GM12878 (cell line): ENCODE measurements at regions not wholly inside any gene's neighbourhood (a gene's known extent, or its start where the extent isn't known, plus 50 kb on each side); places are given as distances from the start of the nearest gene placed in this dataset.

ENCODE experiments used
- ATAC-seq: fragments of 200-7000 bp; cut with Tn5 transposase; 3 replicates; pipeline ENCODE4 v1.9.1; 2020; ENCODE audit warnings: mild to moderate bottlenecking, moderate library complexity
- BruUV-seq: library from RNA; stranded (reverse); fragments of 400-500 nt; replicated peaks from 2 replicates; lab custom pipeline; 2021; lab: Mats Ljungman, UMichigan
- CTCF ChIA-PET: fragments of 300-600 bp; sonication (Branson Sonifier 250); formaldehyde crosslinking; extraction: SDS; loops from one replicate; lab custom pipeline; 2021; ENCODE audit warnings: inconsistent platforms; lab: Yijun Ruan, JAX
- POLR2A ChIA-PET: fragments of 350-600 bp; formaldehyde crosslinking; extraction: SDS; loops from one replicate; lab custom pipeline; 2021; ENCODE audit warnings: inconsistent platforms; lab: Charles Lee
- RAD21 ChIA-PET: fragments of 300-600 bp; sonication (Branson Sonifier 250); formaldehyde crosslinking; loops from one replicate; lab custom pipeline; 2023; ENCODE audit warnings: antibody characterized with exemption; ENCODE audit not compliant: unreplicated experiment; lab: Charles Lee
- SMC1A ChIA-PET: fragments of 300-600 bp; sonication (Branson Sonifier 250); formaldehyde crosslinking; loops from one replicate; lab custom pipeline; 2023; ENCODE audit not compliant: unreplicated experiment, uncharacterized antibody; lab: Charles Lee
- DNase-seq: peaks from one replicate; pipeline ENCODE4 v3.0.0-alpha.2; 2011; ENCODE audit warnings: low read depth, low spot score
- FAIRE-seq: peaks from 3 replicates; lab custom pipeline; 2011; peaks lifted over from hg19 to GRCh38; lab: Jason Lieb, UNC
- H2AFZ ChIP-seq: 2 replicates; pipeline ENCODE4 v1.6.0; 2011; ENCODE audit warnings: low read depth, low read length, control low read depth; ENCODE audit not compliant: control insufficient read depth
- H3K27ac ChIP-seq: 2 replicates; pipeline ENCODE4 v1.5.1; 2011; ENCODE audit warnings: control low read depth; ENCODE audit not compliant: control insufficient read depth, insufficient read depth
- H3K27me3 ChIP-seq, 2 experiments: replicated peaks in 1 of 2; 2 replicates each; pipeline versions ENCODE4 v1.6.0 to v1.6.1; 2011; ENCODE audit warnings: low read length in 1 of 2; ENCODE audit not compliant: control insufficient read depth in 2 of 2, insufficient read depth in 2 of 2
- H3K36me3 ChIP-seq, 2 experiments: 2 replicates each; pipeline ENCODE4 v1.5.1; 2011; ENCODE audit warnings: low read length in 1 of 2; ENCODE audit not compliant: control insufficient read depth in 2 of 2, insufficient read depth in 2 of 2
- H3K4me1 ChIP-seq: 2 replicates; pipeline ENCODE4 v1.6.1; 2011; ENCODE audit warnings: mild to moderate bottlenecking, low read length, moderate library complexity, mixed read lengths; ENCODE audit not compliant: control insufficient read depth, insufficient read depth
- H3K4me2 ChIP-seq: 2 replicates; pipeline ENCODE4 v1.6.0; 2011; ENCODE audit warnings: control low read depth; ENCODE audit not compliant: control insufficient read depth, insufficient read depth
- H3K4me3 ChIP-seq: fragments of 200-600 bp; sonication (generic); 2 replicates; pipeline ENCODE4 v1.5.1; 2016
- H3K79me2 ChIP-seq: 2 replicates; pipeline ENCODE4 v1.6.0; 2011; ENCODE audit warnings: low read length; ENCODE audit not compliant: control insufficient read depth, insufficient read depth
- H3K9ac ChIP-seq: 2 replicates; pipeline ENCODE4 v1.8.0; 2011; ENCODE audit warnings: low read length, control low read depth, mixed read lengths; ENCODE audit not compliant: control insufficient read depth, insufficient read depth
- H3K9me3 ChIP-seq: replicated peaks from 3 replicates; pipeline ENCODE4 v1.5.1; 2011; ENCODE audit warnings: mild to moderate bottlenecking, low read length; ENCODE audit not compliant: control insufficient read depth, insufficient read depth
- H4K20me1 ChIP-seq: 2 replicates; pipeline ENCODE4 v1.6.0; 2011; ENCODE audit not compliant: control insufficient read depth, insufficient read depth
- BACH1 ChIP-seq: fragments of 450-650 bp; IDR thresholded peaks from 2 replicates; pipeline ENCODE4 v1.6.1; 2017; ENCODE audit warnings: mild to moderate bottlenecking, borderline replicate concordance
- BCL11A ChIP-seq: IDR thresholded peaks from 2 replicates; pipeline ENCODE4 v1.6.1; 2011; ENCODE audit warnings: low read depth, low read length
- BRCA1 ChIP-seq: IDR thresholded peaks from 2 replicates; pipeline ENCODE4 v1.6.1; 2011; ENCODE audit warnings: low read depth, low read length, improper control_type of control experiment
- CBFB ChIP-seq: IDR thresholded peaks from 2 replicates; pipeline ENCODE4 v1.6.1; 2016; ENCODE audit warnings: antibody characterized with exemption, low read depth
- CEBPZ ChIP-seq: fragments of 150-350 bp; IDR thresholded peaks from 2 replicates; pipeline ENCODE4 v1.6.1; 2016; ENCODE audit warnings: low read depth, low read length
- E2F8 ChIP-seq: fragments of 450-650 bp; IDR thresholded peaks from 2 replicates; pipeline ENCODE4 v1.6.1; 2018; ENCODE audit warnings: mild to moderate bottlenecking, low read depth, moderate library complexity; ENCODE audit not compliant: partially characterized antibody
- HDAC6 ChIP-seq: fragments of 200-600 bp; sonication (generic); IDR thresholded peaks from one replicate; pipeline ENCODE4 v1.8.0; 2017; ENCODE audit warnings: antibody characterized with exemption; ENCODE audit not compliant: unreplicated experiment
- MTA2 ChIP-seq: fragments of 450-650 bp; IDR thresholded peaks from 2 replicates; pipeline ENCODE4 v1.6.1; 2016; ENCODE audit warnings: low read depth, mild to moderate bottlenecking, moderate library complexity
- RB1 ChIP-seq: fragments of 450-650 bp; formaldehyde crosslinking; IDR thresholded peaks from 2 replicates; pipeline ENCODE4 v1.6.1; 2017; ENCODE audit warnings: mild to moderate bottlenecking, borderline replicate concordance
- SMAD5 ChIP-seq: IDR thresholded peaks from 2 replicates; pipeline ENCODE4 v1.6.1; 2016; ENCODE audit warnings: antibody characterized with exemption, low read depth
- ZBTB40 ChIP-seq: fragments of 450-650 bp; IDR thresholded peaks from 2 replicates; pipeline ENCODE4 v1.6.1; 2016; ENCODE audit warnings: mild to moderate bottlenecking, moderate library complexity, borderline replicate concordance
- ZNF217 ChIP-seq: fragments of 450-650 bp; IDR thresholded peaks from 2 replicates; pipeline ENCODE4 v1.6.1; 2017; ENCODE audit warnings: antibody characterized with exemption, mild to moderate bottlenecking
- ZZZ3 ChIP-seq: IDR thresholded peaks from 2 replicates; pipeline ENCODE4 v1.6.1; 2011; ENCODE audit warnings: low read depth; ENCODE audit not compliant: control insufficient read depth, insufficient read length
- in situ Hi-C: fragments of 300-500 bp; cut with MboI; formaldehyde crosslinking; loops from 9 replicates; pipeline ENCODE4 v1.14.3; 2018; ENCODE audit warnings: mixed read lengths
- intact Hi-C: fragments of 100-400 bp; cut with micrococcal nuclease; formaldehyde crosslinking; loops from one replicate; pipeline ENCODE4 v1.14.2; 2022; ENCODE audit not compliant: unreplicated experiment

DNA sequence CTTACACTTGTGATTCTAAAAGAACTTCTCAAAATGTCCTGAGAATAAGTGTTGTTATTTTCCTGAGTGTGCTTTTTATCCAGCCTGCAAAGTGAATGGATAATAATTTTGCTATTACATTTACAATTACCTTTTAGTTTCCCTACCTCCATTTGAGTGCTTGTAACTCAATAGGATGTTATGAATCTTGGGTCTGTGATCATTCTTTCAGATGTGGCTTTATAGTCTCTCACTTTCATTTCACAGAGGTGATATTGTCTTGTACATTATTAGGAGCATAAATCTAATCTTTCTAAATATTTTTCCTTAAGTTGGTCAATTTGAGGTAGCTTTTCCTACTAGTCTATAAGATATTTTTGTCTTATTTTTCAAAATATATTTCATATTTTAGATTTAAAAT lies 386.3 kb upstream of the EPHA6 start:
- H3K4me1 ChIP-seq: no peaks in the 10 kb centered on the region
- in situ Hi-C loops (no loop called here), intact Hi-C loops (no loop called here)
- H3K27ac ChIP-seq: no peak overlapping the region
- H4K20me1 ChIP-seq: no peaks in the 10 kb centered on the region
- no peaks in the 10 kb centered on the region for H3K36me3 ChIP-seq
- CTCF ChIA-PET: no interaction called here
- H3K4me3 ChIP-seq: no peak overlapping the region
- SMC1A ChIA-PET: no interaction called here
- BruUV-seq: no TSS peak
- no peak for FAIRE-seq
- no peak for DNase-seq
- RAD21 ChIA-PET: interaction anchor here (1.1 kb wide), 1 partner anchor 13 kb away, joined by 3 read pairs; no protein-coding TSS in a partner anchor
- H3K9ac ChIP-seq: no peak overlapping the region
- no peak overlapping the region for H2AFZ ChIP-seq
- no peak overlapping the region for H3K4me2 ChIP-seq
- POLR2A ChIA-PET: no interaction called here
- TF ChIP-seq ZBTB40 (no peak), ZZZ3 (no peak), CBFB (no peak), BRCA1 (no peak), MTA2 (no peak), BCL11A (no peak), RB1 (no peak), E2F8 (no peak), BACH1 (no peak), SMAD5 (no peak), CEBPZ (no peak), HDAC6 (no peak), ZNF217 (no peak)
- TF ChIP-seq, all 136 proteins: peak for 0
- Histone ChIP-seq H3K79me2 (no peaks in the 10 kb centered on the region), H3K9me3 (no peaks in the 10 kb centered on the region), H3K27me3 (no peaks in the 10 kb centered on the region)
- ATAC-seq: peak; percentile 50
